NCI-H1105 treated with DMSO at 0.1 percent for 48 hours (cell line): ENCODE measurements at regions not wholly inside any gene's neighbourhood (a gene's known extent, or its start where the extent isn't known, plus 50 kb on each side); places are given as distances from the start of the nearest gene placed in this dataset.

Source experiments
- DNase-seq: peaks from one replicate; lab custom pipeline; 2025; lab: John Stamatoyannopoulos, UW

GRCh38 chr10:56606202-56606601 lies 245.1 kb upstream of the ZWINT start:
- no peak for DNase-seq

GRCh38 chr10:56605051-56605450 lies 244.0 kb upstream of the ZWINT start:
- DNase-seq = no peak

- DNase-seq = no peak
Observed at GRCh38 chr10:56604624-56605023, 243.6 kb upstream of the ZWINT start.

GRCh38 chr10:56599201-56599600 lies 238.1 kb upstream of the ZWINT start:
- no peak for DNase-seq

- no peak for DNase-seq
Observed at GRCh38 chr10:56596257-56596656, 235.2 kb upstream of the ZWINT start.

- no peak for DNase-seq
Observed at GRCh38 chr10:56593120-56593519, 232.1 kb upstream of the ZWINT start.

GRCh38 chr10:56586461-56586891 lies 225.4 kb upstream of the ZWINT start:
- DNase-seq = no peak

- no peak for DNase-seq
Observed at GRCh38 chr10:56585447-56586171, 224.6 kb upstream of the ZWINT start.

- no peak for DNase-seq
Observed at GRCh38 chr10:56583316-56583715, 222.3 kb upstream of the ZWINT start.

- DNase-seq = no peak
Observed at GRCh38 chr10:56567580-56567979, 206.5 kb upstream of the ZWINT start.

GRCh38 chr10:56561336-56561735 lies 200.3 kb upstream of the ZWINT start:
- DNase-seq = no peak

GRCh38 chr10:56551037-56551436 lies 190.0 kb upstream of the ZWINT start:
- DNase-seq = no peak

GRCh38 chr10:56547163-56547562 lies 186.1 kb upstream of the ZWINT start:
- peak; percentile 72 for DNase-seq

GRCh38 chr10:56537984-56538383 lies 176.9 kb upstream of the ZWINT start:
- no peak for DNase-seq

GRCh38 chr10:56522166-56522565 lies 161.1 kb upstream of the ZWINT start:
- DNase-seq = no peak

GRCh38 chr10:56508562-56508961 lies 147.5 kb upstream of the ZWINT start:
- no peak for DNase-seq

GRCh38 chr10:56507033-56507432 lies 146.0 kb upstream of the ZWINT start:
- no peak for DNase-seq

- DNase-seq = no peak
Observed at GRCh38 chr10:56505555-56505954, 144.5 kb upstream of the ZWINT start.

- DNase-seq = no peak
Observed at GRCh38 chr10:56496186-56496486, 135.1 kb upstream of the ZWINT start.

- no peak for DNase-seq
Observed at GRCh38 chr10:56487746-56488145, 126.7 kb upstream of the ZWINT start.

- DNase-seq = no peak
Observed at GRCh38 chr10:56481521-56482091, 120.5 kb upstream of the ZWINT start.

GRCh38 chr10:56472978-56473377 lies 111.9 kb upstream of the ZWINT start:
- no peak for DNase-seq

GRCh38 chr10:56470701-56471100 lies 109.6 kb upstream of the ZWINT start:
- DNase-seq = no peak

GRCh38 chr10:56469482-56469881 lies 108.4 kb upstream of the ZWINT start:
- DNase-seq = no peak
